Stimulated activated CD4-positive, alpha-beta T cell treated with anti-CD3 and anti-CD28 coated beads, TNF-alpha, amount 100 ng/mL, for 48 hours (primary cell): ENCODE measurements at regions not wholly inside any gene's neighbourhood (a gene's known extent, or its start where the extent isn't known, plus 50 kb on each side); places are given as distances from the start of the nearest gene placed in this dataset.
"Not testable (repeated sequence)": the region's sequence is repeated elsewhere in the genome, so short reads cannot be mapped to it uniquely, and the experiment has no call there.

Experiments
- DNase-seq, 3 donors: peaks; one replicate each; pipeline ENCODE4 v3.0.0-alpha.2; 2020; ENCODE audit warnings: low read depth in 3 of 3

GRCh38 chr11:112617098-112617425 is 344.2 kb upstream of the NCAM1 start:
- DNase-seq = no peak

GRCh38 chr11:112617977-112618826 is 343.0 kb upstream of the NCAM1 start:
- no peak for DNase-seq

GRCh38 chr11:112619106-112619505 is 342.1 kb upstream of the NCAM1 start:
- DNase-seq = no peak

- DNase-seq = no peak
These were observed 340.4 kb upstream of the NCAM1 start for GRCh38 chr11:112620621-112621394.

GRCh38 chr11:112623057-112623456 is 338.2 kb upstream of the NCAM1 start:
- DNase-seq = no peak

- DNase-seq = no peak
These were observed 336.8 kb upstream of the NCAM1 start for GRCh38 chr11:112624431-112624830.

GRCh38 chr11:112624971-112625370 is 336.2 kb upstream of the NCAM1 start:
- not testable (repeated sequence) for DNase-seq

GRCh38 chr11:112625814-112626213 is 335.4 kb upstream of the NCAM1 start:
- no peak for DNase-seq

- DNase-seq = no peak
These were observed 334.5 kb upstream of the NCAM1 start for GRCh38 chr11:112626731-112627130.

GRCh38 chr11:112627588-112628045 is 333.6 kb upstream of the NCAM1 start:
- DNase-seq = no peak

GRCh38 chr11:112628676-112629075 is 332.5 kb upstream of the NCAM1 start:
- DNase-seq = no peak

GRCh38 chr11:112630496-112630895 is 330.7 kb upstream of the NCAM1 start:
- no peak for DNase-seq

- DNase-seq = no peak
These were observed 329.9 kb upstream of the NCAM1 start for GRCh38 chr11:112631333-112631732.

GRCh38 chr11:112632866-112633505 is 328.2 kb upstream of the NCAM1 start:
- no peak for DNase-seq

- DNase-seq = no peak
These were observed 326.7 kb upstream of the NCAM1 start for GRCh38 chr11:112634551-112634950.

- DNase-seq = no peak
These were observed 326.1 kb upstream of the NCAM1 start for GRCh38 chr11:112634995-112635737.

GRCh38 chr11:112637076-112637475 is 324.1 kb upstream of the NCAM1 start:
- no peak for DNase-seq

- DNase-seq = no peak
These were observed 323.3 kb upstream of the NCAM1 start for GRCh38 chr11:112637876-112638275.

GRCh38 chr11:112639469-112639868 is 321.8 kb upstream of the NCAM1 start:
- DNase-seq = no peak

- no peak for DNase-seq
These were observed 317.8 kb upstream of the NCAM1 start for GRCh38 chr11:112643416-112643815.

GRCh38 chr11:112644410-112645131 is 316.6 kb upstream of the NCAM1 start:
- DNase-seq = no peak
